EH (cell line): ENCODE measurements at regions not wholly inside any gene's neighbourhood (a gene's known extent, or its start where the extent isn't known, plus 50 kb on each side); places are given as distances from the start of the nearest gene placed in this dataset.
"Not testable (repeated sequence)": the region's sequence is repeated elsewhere in the genome, so short reads cannot be mapped to it uniquely, and the experiment has no call there.

Experiments used
- DNase-seq: peaks from one replicate; pipeline ENCODE4 v3.0.0-alpha.2; 2015; ENCODE audit warnings: low read depth

- DNase-seq, result not testable (repeated sequence)
These were observed 249.2 kb upstream of the USP15 start for GRCh38 chr12:62010973-62011372.

- DNase-seq, result no peak
These were observed 245.9 kb upstream of the USP15 start for GRCh38 chr12:62014330-62014729.

- no peak for DNase-seq
These were observed 244.2 kb upstream of the USP15 start for GRCh38 chr12:62016021-62016420.

- DNase-seq, result no peak
These were observed 238.4 kb upstream of the USP15 start for GRCh38 chr12:62021808-62022207.

GRCh38 chr12:62028536-62028935 lies 231.7 kb upstream of the USP15 start:
- DNase-seq, result no peak

GRCh38 chr12:62032870-62033269 lies 227.3 kb upstream of the USP15 start:
- DNase-seq, result no peak

- DNase-seq, result no peak
These were observed 215.6 kb upstream of the USP15 start for GRCh38 chr12:62044450-62045135.

- no peak for DNase-seq
These were observed 215.0 kb upstream of the USP15 start for GRCh38 chr12:62045211-62045610.

GRCh38 chr12:62050785-62051184 lies 209.4 kb upstream of the USP15 start:
- no peak for DNase-seq

- no peak for DNase-seq
These were observed 190.2 kb upstream of the USP15 start for GRCh38 chr12:62069976-62070375.

- DNase-seq, result not testable (repeated sequence)
These were observed 187.0 kb upstream of the USP15 start for GRCh38 chr12:62073236-62073635.

GRCh38 chr12:62075870-62076269 lies 184.3 kb upstream of the USP15 start:
- no peak for DNase-seq

GRCh38 chr12:62078020-62078419 lies 182.2 kb upstream of the USP15 start:
- DNase-seq, result no peak

- DNase-seq, result no peak
These were observed 177.8 kb upstream of the USP15 start for GRCh38 chr12:62082448-62082847.

- no peak for DNase-seq
These were observed 162.1 kb upstream of the USP15 start for GRCh38 chr12:62098132-62098531.

GRCh38 chr12:62103748-62104147 lies 156.5 kb upstream of the USP15 start:
- no peak for DNase-seq

GRCh38 chr12:62106547-62107185 lies 153.5 kb upstream of the USP15 start:
- DNase-seq, result no peak

GRCh38 chr12:62113366-62114011 lies 146.7 kb upstream of the USP15 start:
- no peak for DNase-seq

GRCh38 chr12:62116986-62117385 lies 143.2 kb upstream of the USP15 start:
- DNase-seq, result no peak

- DNase-seq, result peak; percentile 49
These were observed 136.4 kb upstream of the USP15 start for GRCh38 chr12:62123721-62124203.

GRCh38 chr12:62127516-62127915 lies 132.7 kb upstream of the USP15 start:
- no peak for DNase-seq

GRCh38 chr12:62128175-62128975 lies 131.8 kb upstream of the USP15 start:
- no peak for DNase-seq
